ENCODE measurements at regions not wholly inside any gene's neighbourhood (a gene's known extent, or its start where the extent isn't known, plus 50 kb on each side); places are given as distances from the start of the nearest gene placed in this dataset.

GRCh38 chr4:125387770-125388169 lies 73.0 kb downstream of the FAT4 start:
- H3K4me2 ChIP-seq (ENCODE audit: extremely low read depth, insufficient read depth, low read length) = peak overlapping the region; percentile 15
- peak in 1 of 2 donors; percentile 50 for DNase-seq (ENCODE audit: low read depth in 2 of 2)
- H3K9ac ChIP-seq (ENCODE audit: insufficient read depth, low read length) = no peak overlapping the region
- H3K9me3 ChIP-seq (ENCODE audit: control insufficient read depth, insufficient read depth, low read depth, low read length) = no peaks in the 10 kb centered on the region
- H3K4me3 ChIP-seq (replicated peaks in 1 of 4; ENCODE audit: control extremely low read depth in 1 of 4, insufficient read depth in 1 of 4, low read depth in 3 of 4, low read length in 4 of 4) = no peak overlapping the region
- TF ChIP-seq CTCF (conservative IDR thresholded peaks at IDR 0.05 in 1 of 2, IDR thresholded peaks at IDR 0.05 in 1 of 2; ENCODE audit: low read depth in 1 of 2, low read length in 2 of 2) (no peak), EZH2 (IDR thresholded peaks at IDR 0.05; ENCODE audit: low read length, missing control alignments) (no peak)
- no peaks in the 10 kb centered on the region for H3K79me2 ChIP-seq (ENCODE audit: control insufficient read depth, insufficient read depth, low read length)
- no peaks in the 10 kb centered on the region for H3K27me3 ChIP-seq (ENCODE audit: control insufficient read depth, insufficient read depth, low read length)
- no peak overlapping the region for H3K27ac ChIP-seq (ENCODE audit: insufficient read depth, low read length)
- H4K20me1 ChIP-seq (ENCODE audit: control insufficient read depth, extremely low read depth, insufficient read depth, low read length) = no peaks in the 10 kb centered on the region
- no peaks in the 10 kb centered on the region for H3K36me3 ChIP-seq (ENCODE audit: control insufficient read depth, insufficient read depth, low read length)
- no peak overlapping the region for H2AFZ ChIP-seq (ENCODE audit: low read length)
- H3K4me1 ChIP-seq (ENCODE audit: control insufficient read depth, extremely low read depth, insufficient read depth, low read length) = peaks cover 13% of the 10 kb centered on the region

GRCh38 chr4:125388613-125389012 lies 73.9 kb downstream of the FAT4 start:
- Histone ChIP-seq H2AFZ (ENCODE audit: low read length) (no peak overlapping the region), H3K27ac (ENCODE audit: insufficient read depth, low read length) (no peak overlapping the region), H3K9me3 (ENCODE audit: control insufficient read depth, insufficient read depth, low read depth, low read length) (no peaks in the 10 kb centered on the region), H3K79me2 (ENCODE audit: control insufficient read depth, insufficient read depth, low read length) (no peaks in the 10 kb centered on the region), H3K4me1 (ENCODE audit: control insufficient read depth, extremely low read depth, insufficient read depth, low read length) (peaks cover 13% of the 10 kb centered on the region), H3K36me3 (ENCODE audit: control insufficient read depth, insufficient read depth, low read length) (no peaks in the 10 kb centered on the region), H3K4me3 (replicated peaks in 1 of 4; ENCODE audit: control extremely low read depth in 1 of 4, insufficient read depth in 1 of 4, low read depth in 3 of 4, low read length in 4 of 4) (no peak overlapping the region), H3K4me2 (ENCODE audit: extremely low read depth, insufficient read depth, low read length) (no peak overlapping the region), H3K27me3 (ENCODE audit: control insufficient read depth, insufficient read depth, low read length) (no peaks in the 10 kb centered on the region), H3K9ac (ENCODE audit: insufficient read depth, low read length) (no peak overlapping the region), H4K20me1 (ENCODE audit: control insufficient read depth, extremely low read depth, insufficient read depth, low read length) (no peaks in the 10 kb centered on the region)
- TF ChIP-seq EZH2 (IDR thresholded peaks at IDR 0.05; ENCODE audit: low read length, missing control alignments) (no peak), CTCF (conservative IDR thresholded peaks at IDR 0.05 in 1 of 2, IDR thresholded peaks at IDR 0.05 in 1 of 2; ENCODE audit: low read depth in 1 of 2, low read length in 2 of 2) (no peak)
- DNase-seq (ENCODE audit: low read depth in 2 of 2) = peak; percentile 70 to 86

GRCh38 chr4:125389713-125390112 lies 75.0 kb downstream of the FAT4 start:
- DNase-seq (ENCODE audit: low read depth in 2 of 2) = peak; percentile 94 to 98
- Histone ChIP-seq H2AFZ (ENCODE audit: low read length) (no peak overlapping the region), H3K4me3 (replicated peaks in 1 of 4; ENCODE audit: control extremely low read depth in 1 of 4, insufficient read depth in 1 of 4, low read depth in 3 of 4, low read length in 4 of 4) (peak overlapping the region in 2 of 4 experiments; percentile 4 to 44)

More at GRCh38 chr4:125389713-125390112, 75.0 kb downstream of the FAT4 start:
- Histone ChIP-seq H3K27ac (ENCODE audit: insufficient read depth, low read length) (peak overlapping the region; percentile 48), H3K9ac (ENCODE audit: insufficient read depth, low read length) (no peak overlapping the region), H3K4me2 (ENCODE audit: extremely low read depth, insufficient read depth, low read length) (peak overlapping the region; percentile 73), H3K36me3 (ENCODE audit: control insufficient read depth, insufficient read depth, low read length) (no peaks in the 10 kb centered on the region), H3K79me2 (ENCODE audit: control insufficient read depth, insufficient read depth, low read length) (no peaks in the 10 kb centered on the region), H4K20me1 (ENCODE audit: control insufficient read depth, extremely low read depth, insufficient read depth, low read length) (no peaks in the 10 kb centered on the region), H3K27me3 (ENCODE audit: control insufficient read depth, insufficient read depth, low read length) (no peaks in the 10 kb centered on the region), H3K9me3 (ENCODE audit: control insufficient read depth, insufficient read depth, low read depth, low read length) (no peaks in the 10 kb centered on the region), H3K4me1 (ENCODE audit: control insufficient read depth, extremely low read depth, insufficient read depth, low read length) (peaks cover 13% of the 10 kb centered on the region)
- TF ChIP-seq CTCF (conservative IDR thresholded peaks at IDR 0.05 in 1 of 2, IDR thresholded peaks at IDR 0.05 in 1 of 2; ENCODE audit: low read depth in 1 of 2, low read length in 2 of 2) (no peak), EZH2 (IDR thresholded peaks at IDR 0.05; ENCODE audit: low read length, missing control alignments) (no peak)

All from fibroblast of lung (primary cell).